Stimulated activated CD8-positive, alpha-beta memory T cell treated with anti-CD3 and anti-CD28 coated beads, Interleukin-4, amount 100 ng/mL, for 1 hour (primary cell): ENCODE measurements at regions not wholly inside any gene's neighbourhood (a gene's known extent, or its start where the extent isn't known, plus 50 kb on each side); places are given as distances from the start of the nearest gene placed in this dataset.

Source experiments
- DNase-seq, 2 donors: peaks; one replicate each; pipeline ENCODE4 v3.0.0-alpha.2; 2020; ENCODE audit warnings: low read depth in 2 of 2, low spot score in 1 of 2

DNA sequence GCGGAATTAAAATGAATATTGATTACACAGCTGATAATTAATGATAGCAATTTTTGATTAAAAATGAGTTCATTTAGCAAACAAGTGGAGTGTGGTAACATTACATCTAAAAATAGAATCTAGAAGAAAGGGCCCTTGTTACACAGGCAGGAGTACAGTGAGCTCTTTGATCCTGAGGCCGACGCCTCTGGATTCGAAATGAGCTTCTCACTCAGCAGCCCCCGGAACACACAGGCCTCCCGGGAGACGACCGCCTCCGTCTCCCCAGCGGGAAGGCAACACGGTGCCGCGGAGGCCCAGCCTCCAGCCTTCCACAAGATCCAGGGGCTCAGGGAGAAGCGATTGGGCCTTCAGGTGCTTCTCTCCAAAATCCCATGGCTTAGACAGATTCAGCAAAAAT is 379.1 kb downstream of the BRD1 start:
- no peak for DNase-seq

- DNase-seq = no peak
Measured at GRCh38 chr22:49447837-49448236, 379.8 kb downstream of the BRD1 start.

DNA sequence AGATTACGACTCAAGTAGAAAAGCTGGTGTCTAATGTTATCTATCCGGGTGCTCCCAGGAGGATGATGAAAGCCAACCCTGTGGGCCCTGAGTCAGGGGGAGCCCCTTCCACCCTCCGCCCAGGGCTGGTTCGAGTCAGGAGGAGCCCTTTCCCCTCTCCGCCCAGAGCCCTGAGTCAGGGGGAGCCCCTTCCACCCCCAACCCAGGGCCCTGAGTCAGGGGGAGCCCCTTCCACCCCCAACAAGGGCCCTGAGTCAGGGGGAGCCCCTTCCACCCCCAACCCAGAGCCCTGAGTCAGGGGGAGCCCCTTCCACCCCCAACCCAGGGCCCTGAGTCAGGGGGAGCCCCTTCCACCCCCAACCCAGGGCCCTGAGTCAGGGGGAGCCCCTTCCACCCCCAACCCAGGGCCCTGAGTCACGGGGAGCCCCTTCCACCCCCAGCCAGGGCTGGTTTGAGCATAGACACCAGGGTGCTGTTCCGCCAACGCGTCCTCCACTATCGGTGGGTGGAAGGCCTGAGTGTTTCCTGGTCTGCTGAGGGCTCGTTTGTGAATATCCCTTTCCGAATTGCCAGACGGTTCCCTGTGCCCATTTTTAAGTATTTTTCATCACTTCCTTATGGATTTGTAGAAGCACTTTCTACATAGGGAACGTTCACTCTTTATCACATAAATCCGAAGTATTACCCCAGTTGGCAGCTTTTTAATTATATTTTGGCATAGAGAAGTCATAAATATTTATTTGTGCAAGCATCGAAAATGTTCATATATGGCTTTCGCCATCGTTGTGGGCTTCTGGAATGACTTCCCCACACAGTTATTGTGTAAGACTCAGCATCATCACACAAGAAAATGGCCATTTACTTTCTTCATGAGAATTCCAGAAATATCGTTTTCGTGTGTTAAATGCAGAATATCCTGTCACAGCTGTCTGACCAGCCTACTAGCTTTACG is 380.6 kb downstream of the BRD1 start:
- DNase-seq = no peak

GRCh38 chr22:49446145-49446758 is 381.4 kb downstream of the BRD1 start:
- DNase-seq = no peak

GRCh38 chr22:49444781-49445180 is 382.9 kb downstream of the BRD1 start:
- no peak for DNase-seq

GRCh38 chr22:49440931-49441330 is 386.7 kb downstream of the BRD1 start:
- DNase-seq = no peak

DNA sequence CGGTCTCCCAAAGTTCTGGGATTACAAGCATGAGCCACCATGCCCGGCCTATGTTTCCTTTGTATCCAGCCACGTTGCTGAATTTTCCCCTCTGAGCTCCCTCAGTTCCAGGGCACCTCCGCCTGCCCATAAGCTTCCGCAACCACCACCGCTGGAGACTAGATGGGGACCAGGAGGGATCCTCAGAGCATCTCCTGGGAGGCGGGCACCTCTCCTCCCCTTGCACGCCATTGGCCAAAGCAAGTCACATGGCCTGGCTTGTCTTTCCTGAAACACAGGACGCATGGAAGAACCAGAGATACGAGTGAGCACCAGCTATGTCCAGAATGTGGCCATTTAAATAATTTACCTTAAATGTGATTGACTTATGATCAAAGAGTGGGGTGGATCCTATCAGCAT is 388.3 kb downstream of the BRD1 start:
- DNase-seq = no peak

DNA sequence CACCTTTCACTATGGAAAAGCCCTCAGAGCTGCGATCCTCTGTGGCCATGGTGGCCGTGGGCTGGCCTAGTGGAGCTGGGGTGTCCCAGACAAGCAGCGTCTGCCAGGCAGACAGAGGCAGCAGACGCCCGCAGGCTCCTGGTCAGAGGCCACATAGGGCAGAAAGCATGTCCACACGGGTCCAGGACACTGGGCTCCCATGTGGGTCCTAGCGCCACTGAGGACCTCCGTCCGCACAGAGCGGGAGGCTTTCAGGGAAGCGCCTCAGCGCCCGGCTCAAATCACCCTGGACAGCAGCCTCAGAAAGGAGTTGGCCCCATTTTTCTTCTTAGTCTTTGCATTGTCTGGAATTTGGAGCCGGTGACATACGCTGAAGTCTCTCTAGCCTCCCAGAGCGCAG is 389.7 kb downstream of the BRD1 start:
- DNase-seq = no peak

GRCh38 chr22:49437356-49437755 is 390.3 kb downstream of the BRD1 start:
- no peak for DNase-seq

DNA sequence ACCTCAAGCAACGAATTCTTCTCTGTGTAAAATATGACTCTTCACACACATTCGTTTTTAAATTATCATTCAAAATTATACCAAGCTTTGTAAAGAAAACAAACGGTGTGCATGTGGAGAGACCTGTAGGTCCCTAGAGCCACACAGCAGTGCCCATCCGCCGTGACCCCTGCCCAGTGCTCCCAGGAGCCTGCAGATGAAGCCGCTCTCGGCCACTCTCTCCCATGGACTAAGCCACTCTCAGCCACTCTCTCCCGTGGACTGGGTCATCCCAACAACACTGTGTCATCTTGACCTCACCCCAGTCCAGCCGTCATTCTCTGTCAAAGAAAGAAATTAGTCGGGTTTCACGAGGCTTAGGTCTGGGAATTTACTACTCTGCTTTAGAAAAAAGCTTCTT is 391.6 kb downstream of the BRD1 start:
- DNase-seq = no peak

DNA sequence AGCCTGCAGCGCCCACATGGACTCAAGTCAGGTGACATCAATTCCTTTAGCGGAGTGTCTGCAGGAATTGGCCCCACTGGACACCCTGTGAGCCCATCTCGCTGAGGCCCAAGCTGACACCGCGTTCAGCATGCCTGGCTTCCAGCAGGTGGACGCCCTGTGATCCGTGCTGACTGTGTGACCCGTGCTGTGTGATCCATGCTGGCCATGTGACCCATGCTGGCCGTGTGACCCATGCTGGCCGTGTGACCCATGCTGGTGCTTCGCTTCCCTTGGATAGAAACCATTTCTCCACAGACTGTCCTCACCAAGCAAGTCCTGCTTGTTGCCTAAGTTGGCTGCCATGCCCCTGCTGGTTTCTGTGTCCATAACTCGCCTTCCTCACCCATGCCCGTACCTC is 392.1 kb downstream of the BRD1 start:
- DNase-seq = no peak

DNA sequence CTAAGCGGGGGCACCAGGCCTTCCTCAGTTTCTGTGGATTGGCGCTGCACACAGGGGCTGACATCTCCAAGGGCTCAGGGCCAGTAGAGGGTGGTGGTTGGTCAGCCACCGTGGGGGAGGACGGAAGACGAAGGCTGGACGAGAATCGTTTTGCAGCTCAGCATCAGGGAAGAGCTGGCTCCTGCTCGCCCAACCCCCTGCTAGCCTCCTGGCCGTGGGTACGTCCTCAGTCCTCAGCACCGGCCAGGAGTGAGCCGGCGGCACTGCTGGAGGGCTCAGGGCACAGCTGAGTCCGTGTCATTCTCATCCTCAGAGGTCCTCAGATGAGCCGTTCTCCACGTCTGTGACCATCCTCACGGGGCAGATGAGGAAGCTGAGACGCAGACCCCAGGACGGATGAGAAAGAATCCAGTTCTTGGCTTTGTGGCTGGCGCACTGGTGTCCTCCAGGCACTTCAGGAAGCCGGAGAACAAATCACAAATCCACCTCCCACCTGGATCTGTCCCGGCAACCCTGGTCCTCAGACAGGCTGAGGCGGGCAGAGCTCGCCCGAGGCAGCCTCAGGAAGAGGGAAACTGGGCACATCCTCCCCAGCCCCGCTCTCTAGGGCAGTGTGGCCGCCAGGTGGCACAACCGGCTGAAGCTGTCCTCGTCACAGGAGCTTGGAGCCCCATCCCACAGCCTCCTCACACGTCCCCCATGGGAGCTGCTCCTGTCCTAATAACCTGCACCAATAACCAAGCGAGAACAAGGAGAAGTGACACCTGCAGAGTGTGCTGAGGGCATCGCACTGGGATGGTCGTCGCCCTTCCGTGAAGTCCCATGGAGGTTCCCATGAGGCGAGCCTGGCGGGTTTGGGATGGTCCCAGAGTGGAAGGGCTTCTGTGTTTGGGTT is 393.7 kb downstream of the BRD1 start:
- no peak for DNase-seq

GRCh38 chr22:49432897-49433443 is 394.7 kb downstream of the BRD1 start:
- no peak for DNase-seq

DNA sequence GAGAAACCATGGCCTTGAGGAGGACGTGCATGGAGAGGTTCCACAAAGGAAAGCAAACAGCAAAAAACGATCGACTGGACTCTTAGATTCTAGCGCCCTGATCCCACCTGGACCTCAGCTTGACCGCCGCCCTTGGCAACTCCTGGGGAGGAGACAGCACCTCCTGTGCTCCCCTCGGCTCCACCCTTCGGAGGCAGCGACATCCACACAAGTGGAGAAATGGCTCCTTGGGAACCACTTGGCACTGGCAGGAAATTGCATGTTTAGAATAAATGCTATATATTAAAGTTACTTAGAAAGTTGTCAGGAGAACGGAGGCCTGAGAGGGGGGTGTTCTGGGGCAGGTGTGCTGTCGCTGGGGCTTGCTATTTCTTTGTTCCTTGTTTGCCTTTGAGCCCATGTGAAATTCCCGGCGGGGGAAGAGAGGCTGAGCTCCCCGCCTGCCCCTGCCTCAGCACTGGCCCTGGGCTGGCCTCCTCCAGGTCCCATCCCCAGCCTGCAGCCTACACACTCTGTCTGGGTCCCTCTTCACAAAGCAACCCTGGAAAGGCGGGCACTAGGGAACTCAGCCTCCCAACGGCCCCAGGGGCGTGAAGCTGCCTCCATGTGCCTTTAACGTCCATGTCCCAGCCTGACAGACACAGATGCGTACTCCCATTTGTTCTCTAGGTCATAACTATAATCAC is 395.3 kb downstream of the BRD1 start:
- no peak for DNase-seq

DNA sequence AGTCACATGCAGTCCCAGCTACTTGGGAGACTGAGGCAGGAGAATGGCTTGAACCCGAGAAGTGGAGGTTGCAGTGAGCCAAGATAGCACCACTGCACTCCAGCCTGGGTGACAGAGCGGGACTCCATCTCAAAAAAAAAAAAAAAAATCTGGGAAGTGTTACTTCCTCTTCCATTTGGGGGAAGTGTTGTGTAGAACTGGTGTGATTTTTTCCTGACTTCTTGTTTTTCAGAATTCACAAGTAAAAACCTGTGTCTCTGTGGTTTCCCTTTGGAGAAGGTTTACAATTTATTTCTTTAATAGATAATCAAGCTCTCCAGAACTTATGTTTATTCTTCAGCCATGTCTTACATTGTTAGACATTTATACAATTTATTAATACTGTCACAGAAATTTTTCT is 396.1 kb downstream of the BRD1 start:
- no peak for DNase-seq

GRCh38 chr22:49429066-49429465 is 398.6 kb downstream of the BRD1 start:
- DNase-seq = no peak

GRCh38 chr22:49427941-49428340 is 399.7 kb downstream of the BRD1 start:
- DNase-seq = no peak

GRCh38 chr22:49427341-49427740 is 400.3 kb downstream of the BRD1 start:
- DNase-seq = no peak

DNA sequence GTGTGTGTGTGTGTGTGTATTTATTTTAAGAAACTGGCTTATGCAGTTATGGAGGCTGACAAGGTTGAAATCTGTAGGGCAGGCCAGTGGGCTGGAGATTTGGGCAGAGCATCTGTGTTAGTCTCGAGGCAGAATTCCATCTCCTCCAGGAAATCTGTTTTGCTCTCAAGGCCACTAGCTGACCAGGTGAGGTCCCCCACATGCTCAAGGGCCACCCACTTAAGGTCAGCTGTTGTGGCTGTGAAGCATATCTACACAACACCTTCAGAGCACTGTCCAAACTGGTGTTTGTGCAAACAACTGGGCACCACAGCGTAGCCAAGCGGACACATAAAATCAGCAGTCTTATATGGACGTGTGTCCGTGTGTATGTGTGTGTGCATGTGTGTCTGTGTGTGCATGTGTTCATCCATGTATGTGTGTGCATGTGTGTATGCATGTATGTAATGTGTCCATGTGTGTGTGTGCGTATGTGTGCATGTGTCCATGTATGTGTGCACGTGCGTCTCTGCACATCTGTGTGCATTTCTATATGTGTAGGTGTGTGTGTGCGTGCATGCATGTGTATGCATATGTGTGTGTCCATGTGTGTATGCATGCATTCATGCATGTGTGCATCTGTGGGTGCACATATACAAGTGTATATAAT is 400.9 kb downstream of the BRD1 start:
- no peak for DNase-seq

GRCh38 chr22:49426098-49426497 is 401.6 kb downstream of the BRD1 start:
- no peak for DNase-seq
